ENCODE measurements at regions not wholly inside any gene's neighbourhood (a gene's known extent, or its start where the extent isn't known, plus 50 kb on each side); places are given as distances from the start of the nearest gene placed in this dataset.

GRCh38 chr13:75173457-75174356 is 308.3 kb downstream of the TBC1D4 start:
- H3K27me3 ChIP-seq (ENCODE audit: control insufficient read depth in 1 of 2, insufficient read depth in 2 of 2, low read length in 1 of 2): no peaks in the 10 kb centered on the region
- 52 to 61% methylated on average over 9 of the region's 9 CpGs for WGBS, 2 donors
- no peaks in the 10 kb centered on the region for H3K4me1 ChIP-seq (ENCODE audit: control insufficient read depth in 1 of 2, insufficient read depth in 2 of 2, low read length in 2 of 2)
- ATAC-seq (ENCODE audit: low FRiP score): no peak
- H3K27ac ChIP-seq (ENCODE audit: low read depth in 1 of 2, low read length in 2 of 2): no peak overlapping the region
- intact Hi-C loops (cut with DNase I): no loop called here
- no peaks in the 10 kb centered on the region for H3K9me3 ChIP-seq (ENCODE audit: control insufficient read depth, low read length)
- H3K36me3 ChIP-seq (ENCODE audit: control insufficient read depth in 1 of 2, insufficient read depth in 2 of 2, low read length in 1 of 2): no peaks in the 10 kb centered on the region
- no peak overlapping the region for H3K4me3 ChIP-seq (ENCODE audit: low read length in 2 of 2)
- DNase-seq: no peak

GRCh38 chr13:75170311-75170710 is 311.7 kb downstream of the TBC1D4 start:
- no peaks in the 10 kb centered on the region for H3K36me3 ChIP-seq (ENCODE audit: control insufficient read depth in 1 of 2, insufficient read depth in 2 of 2, low read length in 1 of 2)
- WGBS, 2 donors: 92% methylated on average over 3 of the region's 3 CpGs
- H3K27me3 ChIP-seq (ENCODE audit: control insufficient read depth in 1 of 2, insufficient read depth in 2 of 2, low read length in 1 of 2): no peaks in the 10 kb centered on the region
- ATAC-seq (ENCODE audit: low FRiP score) (no peak), DNase-seq (no peak)
- no peak overlapping the region for H3K4me3 ChIP-seq (ENCODE audit: low read length in 2 of 2)
- H3K27ac ChIP-seq (ENCODE audit: low read depth in 1 of 2, low read length in 2 of 2): no peak overlapping the region
- intact Hi-C loops (cut with DNase I): no loop called here
- no peaks in the 10 kb centered on the region for H3K4me1 ChIP-seq (ENCODE audit: control insufficient read depth in 1 of 2, insufficient read depth in 2 of 2, low read length in 2 of 2)
- no peaks in the 10 kb centered on the region for H3K9me3 ChIP-seq (ENCODE audit: control insufficient read depth, low read length)

GRCh38 chr13:75165543-75166230 is 316.3 kb downstream of the TBC1D4 start:
- ATAC-seq (ENCODE audit: low FRiP score) (no peak), DNase-seq (no peak)
- 83 to 86% methylated on average over 4 of the region's 4 CpGs for WGBS, 2 donors
- Histone ChIP-seq H3K36me3 (ENCODE audit: control insufficient read depth in 1 of 2, insufficient read depth in 2 of 2, low read length in 1 of 2) (no peaks in the 10 kb centered on the region), H3K4me3 (ENCODE audit: low read length in 2 of 2) (no peak overlapping the region), H3K27ac (ENCODE audit: low read depth in 1 of 2, low read length in 2 of 2) (no peak overlapping the region), H3K27me3 (ENCODE audit: control insufficient read depth in 1 of 2, insufficient read depth in 2 of 2, low read length in 1 of 2) (no peaks in the 10 kb centered on the region), H3K4me1 (ENCODE audit: control insufficient read depth in 1 of 2, insufficient read depth in 2 of 2, low read length in 2 of 2) (no peaks in the 10 kb centered on the region), H3K9me3 (ENCODE audit: control insufficient read depth, low read length) (no peaks in the 10 kb centered on the region)
- intact Hi-C loops (cut with DNase I): no loop called here

GRCh38 chr13:75161804-75162203 is 320.2 kb downstream of the TBC1D4 start:
- Histone ChIP-seq H3K4me3 (ENCODE audit: low read length in 2 of 2) (no peak overlapping the region), H3K27ac (ENCODE audit: low read depth in 1 of 2, low read length in 2 of 2) (no peak overlapping the region), H3K4me1 (ENCODE audit: control insufficient read depth in 1 of 2, insufficient read depth in 2 of 2, low read length in 2 of 2) (no peaks in the 10 kb centered on the region), H3K9me3 (ENCODE audit: control insufficient read depth, low read length) (no peaks in the 10 kb centered on the region), H3K36me3 (ENCODE audit: control insufficient read depth in 1 of 2, insufficient read depth in 2 of 2, low read length in 1 of 2) (no peaks in the 10 kb centered on the region), H3K27me3 (ENCODE audit: control insufficient read depth in 1 of 2, insufficient read depth in 2 of 2, low read length in 1 of 2) (no peaks in the 10 kb centered on the region)
- DNase-seq: no peak
- WGBS, 2 donors: 86 to 89% methylated on average over 8 of the region's 8 CpGs
- intact Hi-C loops (cut with DNase I): no loop called here
- no peak for ATAC-seq (ENCODE audit: low FRiP score)

- intact Hi-C loops (cut with DNase I): no loop called here
- no peaks in the 10 kb centered on the region for H3K4me1 ChIP-seq (ENCODE audit: control insufficient read depth in 1 of 2, insufficient read depth in 2 of 2, low read length in 2 of 2)
- ATAC-seq (ENCODE audit: low FRiP score) (no peak), DNase-seq (no peak)
- H3K27ac ChIP-seq (ENCODE audit: low read depth in 1 of 2, low read length in 2 of 2): no peak overlapping the region
- peaks cover 2% of the 10 kb centered on the region for H3K9me3 ChIP-seq (ENCODE audit: control insufficient read depth, low read length)
- no peak overlapping the region for H3K4me3 ChIP-seq (ENCODE audit: low read length in 2 of 2)
- no peaks in the 10 kb centered on the region for H3K27me3 ChIP-seq (ENCODE audit: control insufficient read depth in 1 of 2, insufficient read depth in 2 of 2, low read length in 1 of 2)
- 92% methylated on average over 1 of the region's 1 CpG for WGBS, 2 donors
- no peaks in the 10 kb centered on the region for H3K36me3 ChIP-seq (ENCODE audit: control insufficient read depth in 1 of 2, insufficient read depth in 2 of 2, low read length in 1 of 2)
These were observed 321.0 kb downstream of the TBC1D4 start for GRCh38 chr13:75160984-75161383.

GRCh38 chr13:75154331-75154730 is 327.6 kb downstream of the TBC1D4 start:
- H3K27ac ChIP-seq (ENCODE audit: low read depth in 1 of 2, low read length in 2 of 2): no peak overlapping the region
- intact Hi-C loops (cut with DNase I): no loop called here
- H3K9me3 ChIP-seq (ENCODE audit: control insufficient read depth, low read length): peaks cover 2% of the 10 kb centered on the region
- no peaks in the 10 kb centered on the region for H3K36me3 ChIP-seq (ENCODE audit: control insufficient read depth in 1 of 2, insufficient read depth in 2 of 2, low read length in 1 of 2)
- H3K27me3 ChIP-seq (ENCODE audit: control insufficient read depth in 1 of 2, insufficient read depth in 2 of 2, low read length in 1 of 2): no peaks in the 10 kb centered on the region
- ATAC-seq (ENCODE audit: low FRiP score): no peak
- H3K4me1 ChIP-seq (ENCODE audit: control insufficient read depth in 1 of 2, insufficient read depth in 2 of 2, low read length in 2 of 2): peaks cover 3 to 4% of the 10 kb centered on the region in 2 donors
- no peak overlapping the region for H3K4me3 ChIP-seq (ENCODE audit: low read length in 2 of 2)
- DNase-seq: no peak
- 5 to 6% methylated on average over 4 of the region's 4 CpGs for WGBS, 2 donors

- intact Hi-C loops (cut with DNase I): no loop called here
- Histone ChIP-seq H3K4me3 (ENCODE audit: low read length in 2 of 2) (no peak overlapping the region), H3K27ac (ENCODE audit: low read depth in 1 of 2, low read length in 2 of 2) (peak overlapping the region in 1 of 2 donors; percentile 19), H3K36me3 (ENCODE audit: control insufficient read depth in 1 of 2, insufficient read depth in 2 of 2, low read length in 1 of 2) (no peaks in the 10 kb centered on the region), H3K27me3 (ENCODE audit: control insufficient read depth in 1 of 2, insufficient read depth in 2 of 2, low read length in 1 of 2) (no peaks in the 10 kb centered on the region), H3K9me3 (ENCODE audit: control insufficient read depth, low read length) (peaks cover 2% of the 10 kb centered on the region), H3K4me1 (ENCODE audit: control insufficient read depth in 1 of 2, insufficient read depth in 2 of 2, low read length in 2 of 2) (peaks cover 3 to 4% of the 10 kb centered on the region in 2 donors)
- ATAC-seq (ENCODE audit: low FRiP score) (peak; percentile 52), DNase-seq (no peak)
These were observed 328.1 kb downstream of the TBC1D4 start for GRCh38 chr13:75153834-75154233.

GRCh38 chr13:75153386-75153785 is 328.6 kb downstream of the TBC1D4 start:
- no peak overlapping the region for H3K4me3 ChIP-seq (ENCODE audit: low read length in 2 of 2)
- DNase-seq: no peak
- no peak for ATAC-seq (ENCODE audit: low FRiP score)
- no peaks in the 10 kb centered on the region for H3K36me3 ChIP-seq (ENCODE audit: control insufficient read depth in 1 of 2, insufficient read depth in 2 of 2, low read length in 1 of 2)
- intact Hi-C loops (cut with DNase I): no loop called here
- peaks cover 2% of the 10 kb centered on the region for H3K9me3 ChIP-seq (ENCODE audit: control insufficient read depth, low read length)
- no peaks in the 10 kb centered on the region for H3K27me3 ChIP-seq (ENCODE audit: control insufficient read depth in 1 of 2, insufficient read depth in 2 of 2, low read length in 1 of 2)
- 57 to 76% methylated on average over 4 of the region's 4 CpGs for WGBS, 2 donors
- H3K27ac ChIP-seq (ENCODE audit: low read depth in 1 of 2, low read length in 2 of 2): no peak overlapping the region
- H3K4me1 ChIP-seq (ENCODE audit: control insufficient read depth in 1 of 2, insufficient read depth in 2 of 2, low read length in 2 of 2): peaks cover 3 to 4% of the 10 kb centered on the region in 2 donors
